ENCODE measurements at regions not wholly inside any gene's neighbourhood (a gene's known extent, or its start where the extent isn't known, plus 50 kb on each side); places are given as distances from the start of the nearest gene placed in this dataset.

DNA sequence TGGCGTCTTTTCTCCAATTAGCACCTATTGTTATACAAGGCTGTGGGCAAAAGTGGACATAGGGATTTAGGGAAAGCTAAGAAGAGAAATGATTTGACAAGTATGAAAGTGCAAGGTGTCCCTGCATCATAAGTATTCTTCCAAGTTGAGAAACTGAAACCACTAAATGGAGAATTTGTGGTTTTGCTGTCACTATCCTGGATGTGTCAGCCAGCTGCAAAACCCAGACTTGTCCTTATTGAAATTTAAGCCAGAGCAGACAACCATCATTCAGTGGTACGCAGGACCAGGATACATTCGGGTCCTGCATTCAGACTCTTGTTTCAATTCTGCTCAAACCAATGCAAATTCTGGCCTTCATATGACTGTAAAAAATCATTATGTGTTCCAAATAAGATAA, 384.8 kb upstream of the TGFBR2 start:
- ChIA-PET CTCF (no interaction called here), POLR2A (no interaction called here)
- DNase-seq (ENCODE audit: extremely low spot score), result no peak
- TF ChIP-seq ELF4 (IDR thresholded peaks at IDR 0.05) (no peak), FOXA1 (IDR thresholded peaks at IDR 0.05) (no peak), NFRKB (IDR thresholded peaks at IDR 0.05) (no peak)

DNA sequence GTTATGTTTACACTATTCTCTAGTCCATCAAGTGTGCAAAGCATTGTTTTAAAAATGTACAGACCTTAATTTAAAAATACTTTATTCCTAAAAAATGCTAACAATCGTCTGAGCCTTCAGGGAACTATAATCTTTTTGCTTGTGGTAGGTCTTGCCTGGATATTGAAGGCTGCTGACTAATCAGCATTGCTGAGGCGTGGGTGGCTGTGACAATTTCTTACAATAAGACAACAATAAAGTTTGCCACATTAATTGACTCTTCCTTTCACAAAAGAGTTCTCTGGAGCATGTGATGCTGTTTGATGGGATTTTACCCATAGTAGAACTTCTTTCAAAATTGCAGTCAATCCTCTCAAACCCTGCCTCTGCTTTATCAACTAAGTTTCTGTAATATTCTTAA, 384.0 kb upstream of the TGFBR2 start:
- ChIA-PET POLR2A (no interaction called here), CTCF (no interaction called here)
- no peak for DNase-seq (ENCODE audit: extremely low spot score)
- TF ChIP-seq SUZ12 (IDR thresholded peaks at IDR 0.05) (no peak), FOXK2 (IDR thresholded peaks at IDR 0.05) (no peak), ARNT (IDR thresholded peaks at IDR 0.05) (no peak), LEF1 (IDR thresholded peaks at IDR 0.05; ENCODE audit: borderline replicate concordance) (no peak), ZNF384 (IDR thresholded peaks at IDR 0.05) (no peak)

DNA sequence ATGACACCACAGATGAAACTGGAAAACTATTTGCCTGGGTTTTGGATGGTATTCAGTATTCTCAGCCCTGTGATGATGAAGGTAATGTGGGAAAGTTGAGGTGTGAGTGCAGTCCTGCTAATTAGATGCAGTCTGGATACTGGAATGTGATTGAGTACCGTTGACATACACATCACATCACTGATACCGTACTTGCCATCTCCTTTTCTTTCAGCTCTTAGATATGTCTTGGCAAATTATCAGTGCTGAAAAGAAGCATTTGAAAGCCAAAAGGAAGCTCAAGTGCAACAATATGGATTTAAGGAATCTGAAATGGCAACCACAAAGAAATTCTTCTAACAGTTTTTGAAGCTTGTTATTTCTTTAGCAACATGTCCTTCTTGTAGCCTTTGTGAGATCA, 381.4 kb upstream of the TGFBR2 start:
- CTCF ChIA-PET, result no interaction called here
- POLR2A ChIA-PET, result no interaction called here
- no peak for TF ChIP-seq SP1 (IDR thresholded peaks at IDR 0.05)
- no peak for TF ChIP-seq SUZ12 (IDR thresholded peaks at IDR 0.05)
- TF ChIP-seq HDGF (IDR thresholded peaks at IDR 0.05; ENCODE audit: borderline replicate concordance), result no peak
- TF ChIP-seq FOXA1 (IDR thresholded peaks at IDR 0.05), result no peak
- TF ChIP-seq ARNT (IDR thresholded peaks at IDR 0.05), result no peak
- DNase-seq (ENCODE audit: extremely low spot score), result no peak

DNA sequence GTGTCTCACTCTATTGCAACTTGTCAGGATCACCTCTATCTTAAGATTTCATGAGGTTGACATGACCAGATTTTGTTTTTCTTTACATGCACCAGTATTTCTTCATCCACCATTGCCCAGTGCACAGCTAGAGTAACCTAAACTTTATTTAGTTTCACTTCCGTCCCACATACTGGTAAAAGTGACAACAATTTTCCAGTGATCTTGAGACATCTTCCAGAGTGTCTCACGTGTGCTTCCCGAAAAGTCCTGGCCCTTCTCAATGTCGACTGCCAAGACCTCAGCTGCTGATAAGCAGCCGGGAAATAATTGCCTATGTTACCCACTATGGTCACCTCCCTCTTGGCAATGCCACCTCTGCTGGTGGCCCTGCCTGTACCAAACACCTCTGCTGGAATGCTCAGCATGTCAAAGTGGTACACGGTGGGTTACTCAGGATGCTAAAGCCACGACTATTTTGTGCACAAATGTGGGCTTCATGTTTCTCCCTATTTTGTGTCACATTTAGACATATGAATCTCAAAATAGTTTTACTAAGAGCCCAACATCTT, 379.7 kb upstream of the TGFBR2 start:
- ChIA-PET CTCF (no interaction called here), POLR2A (no interaction called here)
- TF ChIP-seq SUZ12 (IDR thresholded peaks at IDR 0.05) (no peak), FOXM1 (IDR thresholded peaks at IDR 0.05; ENCODE audit: borderline replicate concordance) (no peak), SP1 (IDR thresholded peaks at IDR 0.05) (no peak), BHLHE40 (IDR thresholded peaks at IDR 0.05; ENCODE audit: borderline replicate concordance) (no peak), ZNF384 (IDR thresholded peaks at IDR 0.05) (no peak), ELF4 (IDR thresholded peaks at IDR 0.05) (no peak), LEF1 (IDR thresholded peaks at IDR 0.05; ENCODE audit: borderline replicate concordance) (no peak), ARNT (IDR thresholded peaks at IDR 0.05) (no peak), NFRKB (IDR thresholded peaks at IDR 0.05) (no peak), CTBP1 (IDR thresholded peaks at IDR 0.05; ENCODE audit: borderline replicate concordance) (no peak), FOXA1 (IDR thresholded peaks at IDR 0.05) (no peak), TARDBP (IDR thresholded peaks at IDR 0.05) (no peak), HDGF (IDR thresholded peaks at IDR 0.05; ENCODE audit: borderline replicate concordance) (no peak), L3MBTL2 (conservative IDR thresholded peaks at IDR 0.05) (no peak), FOXK2 (IDR thresholded peaks at IDR 0.05) (no peak)
- TF ChIP-seq, protein P1, sequence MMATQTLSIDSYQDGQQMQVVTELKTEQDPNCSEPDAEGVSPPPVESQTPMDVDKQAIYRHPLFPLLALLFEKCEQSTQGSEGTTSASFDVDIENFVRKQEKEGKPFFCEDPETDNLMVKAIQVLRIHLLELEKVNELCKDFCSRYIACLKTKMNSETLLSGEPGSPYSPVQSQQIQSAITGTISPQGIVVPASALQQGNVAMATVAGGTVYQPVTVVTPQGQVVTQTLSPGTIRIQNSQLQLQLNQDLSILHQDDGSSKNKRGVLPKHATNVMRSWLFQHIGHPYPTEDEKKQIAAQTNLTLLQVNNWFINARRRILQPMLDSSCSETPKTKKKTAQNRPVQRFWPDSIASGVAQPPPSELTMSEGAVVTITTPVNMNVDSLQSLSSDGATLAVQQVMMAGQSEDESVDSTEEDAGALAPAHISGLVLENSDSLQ (IDR thresholded peaks at IDR 0.05), result no peak
- DNase-seq (ENCODE audit: extremely low spot score), result no peak

DNA sequence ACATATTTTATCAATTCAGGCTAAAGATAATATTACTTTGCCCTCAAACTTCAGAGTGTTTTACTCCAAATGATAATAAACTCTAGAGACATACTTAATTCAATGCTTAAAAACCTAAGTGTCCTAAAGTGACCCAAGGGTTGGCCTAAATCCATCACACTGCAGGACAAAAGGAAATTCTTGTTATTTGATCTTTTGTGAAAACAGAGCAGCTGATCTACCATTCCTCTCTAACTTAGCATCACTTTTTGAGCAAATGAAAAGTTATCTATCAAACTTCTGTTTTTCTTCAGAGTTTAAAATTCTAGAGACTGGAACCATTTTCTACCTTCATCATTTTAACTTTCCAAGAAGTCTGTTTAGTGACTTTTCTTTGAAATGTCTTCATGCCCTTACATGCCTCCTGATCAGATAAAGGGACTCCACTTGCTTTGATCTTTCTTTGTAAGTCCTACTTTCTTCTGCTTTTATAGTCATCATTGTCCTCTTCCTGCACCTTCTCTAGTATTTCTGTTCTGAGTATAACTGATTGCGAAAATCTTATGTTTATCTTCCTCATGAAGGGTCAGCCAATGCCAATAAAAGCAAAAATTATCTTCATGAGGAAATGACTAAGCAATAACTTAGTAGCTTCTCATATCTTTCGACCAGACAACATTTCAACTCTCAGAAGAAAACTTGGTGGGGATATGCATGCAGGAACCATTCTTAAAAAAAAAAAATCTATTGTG, 378.7 kb upstream of the TGFBR2 start:
- DNase-seq (ENCODE audit: extremely low spot score), result no peak
- POLR2A ChIA-PET, result no interaction called here
- TF ChIP-seq FOXA1 (IDR thresholded peaks at IDR 0.05) (no peak), TARDBP (IDR thresholded peaks at IDR 0.05) (no peak), SP1 (IDR thresholded peaks at IDR 0.05) (no peak), FOXM1 (IDR thresholded peaks at IDR 0.05; ENCODE audit: borderline replicate concordance) (no peak), SUZ12 (IDR thresholded peaks at IDR 0.05) (no peak), HDGF (IDR thresholded peaks at IDR 0.05; ENCODE audit: borderline replicate concordance) (no peak), ZNF384 (IDR thresholded peaks at IDR 0.05) (no peak), FOXK2 (IDR thresholded peaks at IDR 0.05) (no peak), CTBP1 (IDR thresholded peaks at IDR 0.05; ENCODE audit: borderline replicate concordance) (no peak), LEF1 (IDR thresholded peaks at IDR 0.05; ENCODE audit: borderline replicate concordance) (no peak), L3MBTL2 (conservative IDR thresholded peaks at IDR 0.05) (no peak), ARNT (IDR thresholded peaks at IDR 0.05) (no peak)
- TF ChIP-seq, protein P1 (IDR thresholded peaks at IDR 0.05), result no peak
- CTCF ChIA-PET, result no interaction called here

DNA sequence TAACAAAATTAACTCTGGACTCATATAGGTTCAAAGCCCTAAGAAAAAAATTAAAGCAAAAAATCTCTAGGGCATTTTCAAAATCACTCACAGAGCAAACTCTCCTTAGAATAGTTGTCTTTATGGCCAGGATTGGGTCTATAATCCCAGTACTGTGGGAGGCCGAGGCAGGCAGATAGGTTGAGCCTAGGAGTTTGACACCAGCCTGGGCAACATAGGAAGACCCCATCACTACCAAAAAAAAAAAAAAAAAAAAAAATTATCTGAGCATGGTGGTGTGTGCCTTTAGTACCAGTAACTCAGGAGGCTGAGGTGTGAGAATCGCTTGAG, 378.1 kb upstream of the TGFBR2 start:
- POLR2A ChIA-PET, result no interaction called here
- no peak for TF ChIP-seq HDGF (IDR thresholded peaks at IDR 0.05; ENCODE audit: borderline replicate concordance)
- no peak for TF ChIP-seq ARNT (IDR thresholded peaks at IDR 0.05)
- no peak for TF ChIP-seq SP1 (IDR thresholded peaks at IDR 0.05)
- TF ChIP-seq TARDBP (IDR thresholded peaks at IDR 0.05), result no peak
- no peak for TF ChIP-seq BHLHE40 (IDR thresholded peaks at IDR 0.05; ENCODE audit: borderline replicate concordance)
- TF ChIP-seq L3MBTL2 (conservative IDR thresholded peaks at IDR 0.05), result no peak
- no peak for TF ChIP-seq CTBP1 (IDR thresholded peaks at IDR 0.05; ENCODE audit: borderline replicate concordance)
- TF ChIP-seq ZNF384 (IDR thresholded peaks at IDR 0.05), result no peak
- TF ChIP-seq ELF4 (IDR thresholded peaks at IDR 0.05), result no peak
- TF ChIP-seq, protein P1 (IDR thresholded peaks at IDR 0.05), result no peak
- no peak for TF ChIP-seq FOXM1 (IDR thresholded peaks at IDR 0.05; ENCODE audit: borderline replicate concordance)
- no peak for TF ChIP-seq LEF1 (IDR thresholded peaks at IDR 0.05; ENCODE audit: borderline replicate concordance)
- no peak for TF ChIP-seq NFRKB (IDR thresholded peaks at IDR 0.05)
- no peak for TF ChIP-seq FOXA1 (IDR thresholded peaks at IDR 0.05)
- TF ChIP-seq FOXK2 (IDR thresholded peaks at IDR 0.05), result no peak
- no peak for TF ChIP-seq SUZ12 (IDR thresholded peaks at IDR 0.05)
- CTCF ChIA-PET, result no interaction called here
- DNase-seq (ENCODE audit: extremely low spot score), result no peak

All from HEK293T (cell line).